T-cell (primary cell): ENCODE measurements at regions not wholly inside any gene's neighbourhood (a gene's known extent, or its start where the extent isn't known, plus 50 kb on each side); places are given as distances from the start of the nearest gene placed in this dataset.

ENCODE experiments used
- ATAC-seq, 4 experiments: fragments of 200-7000 bp in 3 of 4; fragments of 150-1000 bp in 1 of 4; cut with Tn5 transposase; replicated peaks in 1 of 4; 1 replicate in 3 of 4; 2 replicates in 1 of 4; pipeline ENCODE4 v1.10.0; 2021; ENCODE audit warnings: moderate library complexity in 3 of 4, mild to moderate bottlenecking in 2 of 4, moderate number of reproducible peaks in 1 of 4
- CTCF ChIA-PET, 2 donors: fragments of 300-600 bp; sonication (Branson Sonifier 250); formaldehyde crosslinking; loops; one replicate each; lab custom pipeline; 2022; ENCODE audit warnings: antibody characterized with exemption in 2 of 2; lab: Charles Lee
- POLR2A ChIA-PET, 2 donors: fragments of 300-600 bp; sonication (Branson Sonifier 250); formaldehyde crosslinking; loops; one replicate each; lab custom pipeline; 2022; ENCODE audit warnings: antibody characterized with exemption in 2 of 2; lab: Charles Lee
- DNase-seq, 35 experiments: peaks; one replicate each; pipeline versions ENCODE4 v3.0.0 to v3.0.0-alpha.2; 2013 to 2023
- H3K27ac ChIP-seq: one replicate; pipeline ENCODE4 v1.5.1; 2013; ENCODE audit warnings: low read length
- H3K27me3 ChIP-seq, 2 experiments: replicated peaks in 1 of 2; 1 replicate in 1 of 2; 2 replicates in 1 of 2; pipeline versions ENCODE4 v1.6.1 to v1.7.0; 2013; ENCODE audit warnings: low read length in 1 of 2, mixed read lengths in 1 of 2; ENCODE audit not compliant: control insufficient read depth in 2 of 2, insufficient read depth in 2 of 2; ENCODE audit errors: extremely low read depth in 1 of 2
- H3K36me3 ChIP-seq, 2 donors: 1 replicate in 1 of 2; 2 replicates in 1 of 2; pipeline versions ENCODE4 v1.6.1 to v1.7.0; 2013; ENCODE audit warnings: low read length in 1 of 2; ENCODE audit not compliant: control insufficient read depth in 2 of 2, insufficient read depth in 1 of 2; ENCODE audit errors: extremely low read depth in 1 of 2
- H3K4me1 ChIP-seq, 2 experiments: 1 replicate in 1 of 2; 2 replicates in 1 of 2; pipeline versions ENCODE4 v1.6.1 to v1.7.0; 2013; ENCODE audit warnings: low read length in 2 of 2, mixed read lengths in 1 of 2; ENCODE audit not compliant: insufficient read depth in 2 of 2, control insufficient read depth in 1 of 2; ENCODE audit errors: extremely low read depth in 1 of 2
- H3K4me3 ChIP-seq, 2 donors: 1 replicate in 1 of 2; 2 replicates in 1 of 2; pipeline versions ENCODE4 v1.5.1 to v1.7.0; 2013; ENCODE audit warnings: mild to moderate bottlenecking in 2 of 2, low read length in 1 of 2, moderate library complexity in 1 of 2; ENCODE audit not compliant: control insufficient read depth in 1 of 2; ENCODE audit errors: extremely low read depth in 1 of 2
- H3K9me3 ChIP-seq: 2 replicates; pipeline ENCODE4 v1.7.0; 2013
- H3K27ac Mint-ChIP-seq, 2 donors: one replicate each; pipeline ENCODE4 v1.8.0; 2020 to 2021; ENCODE audit warnings: mild to moderate bottlenecking in 2 of 2, mixed read lengths in 2 of 2
- H3K27me3 Mint-ChIP-seq, 2 donors: one replicate each; pipeline ENCODE4 v1.8.0; 2021 to 2022; ENCODE audit warnings: mixed read lengths in 2 of 2
- H3K36me3 Mint-ChIP-seq: one replicate; pipeline ENCODE4 v1.8.0; 2021; ENCODE audit warnings: mixed read lengths
- H3K4me1 Mint-ChIP-seq, 3 donors: one replicate each; pipeline ENCODE4 v1.8.0; 2020 to 2022; ENCODE audit warnings: mixed read lengths in 3 of 3, mild to moderate bottlenecking in 1 of 3
- H3K4me3 Mint-ChIP-seq, 3 donors: one replicate each; pipeline ENCODE4 v1.8.0; 2020 to 2022; ENCODE audit warnings: mild to moderate bottlenecking in 3 of 3, mixed read lengths in 3 of 3, moderate library complexity in 3 of 3
- H3K9me3 Mint-ChIP-seq, 3 donors: one replicate each; pipeline ENCODE4 v1.8.0; 2020 to 2022; ENCODE audit warnings: mixed read lengths in 3 of 3
- WGBS: methylation state at CpG from one replicate; pipeline ENCODE4 v1.1.5; 2013; ENCODE audit warnings: missing lambda C conversion rate; ENCODE audit not compliant: insufficient coverage; 5-methylcytosine and 5-hydroxymethylcytosine counted together

DNA sequence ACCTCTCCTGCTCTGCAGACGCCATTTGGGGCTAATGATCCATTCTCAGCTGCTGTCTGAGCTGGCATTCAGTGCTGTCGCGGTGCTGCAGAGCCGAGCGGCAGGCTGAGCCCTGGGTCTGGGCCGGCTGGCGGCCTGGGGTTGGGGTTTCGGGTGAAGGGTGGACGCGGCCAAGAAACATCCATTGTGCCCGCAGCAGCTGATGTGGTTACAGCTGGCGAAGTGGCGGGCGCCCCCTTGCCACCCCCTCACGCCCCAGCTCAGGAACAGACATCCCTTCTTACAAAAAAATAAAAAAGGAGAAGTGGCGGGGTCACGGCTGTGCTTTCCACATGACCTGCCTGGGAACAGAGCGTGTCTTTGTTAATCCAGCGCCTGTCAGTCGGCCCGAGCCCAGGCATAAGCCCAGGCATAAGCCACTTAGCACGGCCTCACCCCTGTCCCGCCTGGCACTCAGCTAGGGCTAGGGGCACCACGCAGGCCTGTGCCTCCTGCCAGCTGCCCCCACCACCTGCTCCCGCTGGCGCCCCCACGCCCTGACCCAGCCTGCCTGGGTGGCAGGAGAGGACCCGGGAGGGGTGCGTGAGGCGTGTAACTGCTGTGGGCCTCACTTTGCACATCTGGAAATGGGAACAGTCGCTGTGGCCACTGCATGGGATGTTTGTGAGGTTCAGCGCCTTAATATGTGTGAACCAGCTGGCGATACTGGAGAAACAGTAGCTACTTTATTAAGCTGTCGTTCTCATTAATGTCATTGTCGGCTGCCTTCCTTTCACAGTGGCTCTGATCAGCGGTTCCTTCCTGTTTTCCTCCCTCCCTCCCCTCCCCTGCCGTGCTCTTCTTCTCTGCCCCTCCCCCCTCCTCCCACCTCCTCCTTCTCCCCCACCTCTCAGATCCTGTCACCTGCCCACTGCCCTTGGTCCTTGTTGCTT lies 197.7 kb upstream of the CIBAR2 start:
- Histone ChIP-seq H3K27ac (peak overlapping the region; percentile 71), H3K4me3 (peak overlapping the region; percentile 15 to 21), H3K36me3 (no peaks in the 10 kb centered on the region), H3K27me3 (peaks cover 0 to 40% of the 10 kb centered on the region in 2 experiments), H3K9me3 (no peaks in the 10 kb centered on the region), H3K4me1 (peaks cover 48 to 72% of the 10 kb centered on the region in 2 experiments)
- WGBS, result 28% methylated on average over 24 of the region's 37 CpGs
- H3K27me3 Mint-ChIP-seq, result peaks cover 0 to 19% of the 10 kb centered on the region in 2 donors
- H3K9me3 Mint-ChIP-seq, result no peaks in the 10 kb centered on the region
- ATAC-seq (peak in 3 of 4 experiments; percentile 18 to 35 (median 33)), DNase-seq (peak in 12 of 35 experiments; percentile 3 to 52 (median 28))
- H3K4me3 Mint-ChIP-seq, result peak overlapping the region; percentile 28 to 78 (median 44)
- peaks cover 54 to 65% (median 61%) of the 10 kb centered on the region in 3 donors for H3K4me1 Mint-ChIP-seq
- ChIA-PET POLR2A (no interaction called here), CTCF (interaction anchor here in 1 of 2 donors (1.5 to 1.8 kb wide), 2 partner anchors 13 to 306 kb away, joined by 4 to 7 read pairs; no protein-coding TSS in a partner anchor)
- peak overlapping the region; percentile 83 for H3K27ac Mint-ChIP-seq
- no peaks in the 10 kb centered on the region for H3K36me3 Mint-ChIP-seq

DNA sequence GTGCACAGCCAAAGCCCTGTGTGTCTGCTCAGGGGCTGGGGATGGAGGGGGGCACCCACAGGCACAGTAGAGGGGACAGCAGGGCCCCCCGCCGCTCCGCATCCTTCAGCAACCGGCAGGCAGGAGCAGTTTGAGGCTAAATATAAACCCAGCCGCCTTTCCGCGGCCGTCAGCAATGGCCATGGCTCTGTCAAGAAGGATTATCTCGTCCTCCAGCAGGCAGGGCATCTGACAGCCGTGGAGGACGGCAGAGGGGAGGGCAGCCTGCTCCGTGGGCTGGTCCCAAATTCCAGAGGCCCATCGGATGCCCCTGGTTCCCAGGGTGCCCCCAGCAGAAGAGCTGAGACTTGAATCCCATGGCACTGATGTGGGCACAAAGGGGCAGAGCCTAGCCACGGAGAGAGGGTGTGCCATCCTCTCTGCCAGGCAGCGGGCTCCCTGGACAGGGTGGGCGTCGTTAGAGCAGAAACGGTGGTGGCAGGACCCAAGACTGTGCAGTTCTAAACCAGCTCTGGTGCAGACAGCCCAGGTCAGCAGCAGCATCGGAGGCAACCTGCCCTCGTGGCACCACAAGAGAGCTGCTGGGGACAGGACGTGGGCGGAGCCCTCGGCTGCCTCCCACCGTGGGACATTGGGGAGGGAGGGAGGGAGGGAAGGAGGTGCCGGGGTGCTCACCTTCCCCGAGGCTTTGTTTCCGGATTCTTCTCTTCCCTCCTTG lies 198.8 kb upstream of the CIBAR2 start:
- ATAC-seq (peak; percentile 68 to 70 (median 70)), DNase-seq (peak in 23 of 35 experiments; percentile 11 to 60 (median 37))
- Histone ChIP-seq H3K4me3 (peak overlapping the region; percentile 19 to 49), H3K9me3 (no peaks in the 10 kb centered on the region), H3K27ac (peak overlapping the region; percentile 44), H3K36me3 (no peaks in the 10 kb centered on the region), H3K4me1 (peaks cover 43 to 63% of the 10 kb centered on the region in 2 experiments), H3K27me3 (peaks cover 0 to 40% of the 10 kb centered on the region in 2 experiments)
- 13% methylated on average over 24 of the region's 27 CpGs for WGBS
- Mint-ChIP-seq H3K27ac (peak overlapping the region; percentile 72 to 79), H3K9me3 (no peaks in the 10 kb centered on the region), H3K4me1 (peaks cover 49 to 57% (median 54%) of the 10 kb centered on the region in 3 donors), H3K4me3 (peak overlapping the region; percentile 41 to 78 (median 55)), H3K27me3 (peaks cover 0 to 19% of the 10 kb centered on the region in 2 donors), H3K36me3 (no peaks in the 10 kb centered on the region)
- POLR2A ChIA-PET, result interaction anchor here in 1 of 2 donors (0.6 kb wide), 1 partner anchor 154 kb away, joined by 3 read pairs; no protein-coding TSS in a partner anchor
- CTCF ChIA-PET, result interaction anchor here in 1 of 2 donors (1.5 kb wide), 1 partner anchor 305 kb away, joined by 4 read pairs; no protein-coding TSS in a partner anchor

DNA sequence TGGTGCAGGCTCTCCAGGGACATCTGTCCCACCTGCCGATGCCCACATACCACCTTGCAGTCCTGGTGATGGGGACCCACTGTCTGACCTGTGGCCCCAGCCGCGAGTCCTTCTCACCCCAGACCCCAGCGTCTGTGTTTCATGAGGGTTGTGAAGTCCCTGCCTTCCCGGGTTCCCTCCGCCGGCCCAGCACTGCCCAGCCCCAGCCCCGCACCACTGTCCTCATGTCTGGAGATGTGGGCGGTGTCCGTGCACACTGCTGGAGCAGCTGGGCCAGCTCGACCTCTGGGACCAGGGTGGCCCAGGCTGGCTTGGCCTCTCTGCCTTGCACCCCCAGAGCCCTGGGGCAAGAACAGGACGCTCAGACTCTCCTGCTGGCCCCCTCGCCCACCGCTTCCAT lies 199.5 kb upstream of the CIBAR2 start:
- WGBS, result 90% methylated on average over 13 of the region's 14 CpGs
- H3K4me1 Mint-ChIP-seq, result peaks cover 44 to 55% (median 48%) of the 10 kb centered on the region in 3 donors
- H3K4me3 ChIP-seq, result peak overlapping the region in 1 of 2 donors; percentile 19
- no peaks in the 10 kb centered on the region for H3K9me3 Mint-ChIP-seq
- peaks cover 0 to 42% of the 10 kb centered on the region in 2 experiments for H3K27me3 ChIP-seq
- peaks cover 0 to 19% of the 10 kb centered on the region in 2 donors for H3K27me3 Mint-ChIP-seq
- H3K36me3 Mint-ChIP-seq, result no peaks in the 10 kb centered on the region
- H3K27ac ChIP-seq, result peak overlapping the region; percentile 44
- ChIA-PET CTCF (no interaction called here), POLR2A (no interaction called here)
- DNase-seq (no peak), ATAC-seq (no peak)
- no peaks in the 10 kb centered on the region for H3K9me3 ChIP-seq
- peak overlapping the region in 2 of 3 donors; percentile 41 to 78 for H3K4me3 Mint-ChIP-seq
- H3K4me1 ChIP-seq, result peaks cover 38 to 61% of the 10 kb centered on the region in 2 experiments
- peak overlapping the region in 1 of 2 donors; percentile 79 for H3K27ac Mint-ChIP-seq
- H3K36me3 ChIP-seq, result no peaks in the 10 kb centered on the region

DNA sequence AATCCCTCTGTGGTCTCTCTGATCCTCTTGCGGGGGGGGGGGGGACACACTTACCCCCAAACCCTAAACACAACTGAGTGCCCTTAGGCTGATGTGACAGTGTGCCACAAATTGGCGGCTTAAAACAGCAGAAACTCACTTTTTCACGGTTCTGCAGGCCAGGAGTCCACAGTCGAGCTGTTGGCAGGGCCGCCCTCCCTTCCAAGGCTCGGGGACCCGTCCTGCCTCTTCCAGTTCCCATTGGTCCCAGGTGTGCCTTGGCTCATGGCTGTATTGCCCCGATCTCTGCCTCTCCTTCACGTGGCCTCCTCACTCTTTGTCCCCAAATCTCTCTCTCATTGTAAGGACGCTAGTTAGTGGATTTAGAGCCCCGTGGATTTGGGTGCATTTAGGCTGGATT lies 199.9 kb upstream of the CIBAR2 start:
- Histone ChIP-seq H3K4me3 (no peak overlapping the region), H3K27me3 (peaks cover 0 to 40% of the 10 kb centered on the region in 2 experiments), H3K9me3 (no peaks in the 10 kb centered on the region), H3K4me1 (peaks cover 38 to 57% of the 10 kb centered on the region in 2 experiments), H3K36me3 (no peaks in the 10 kb centered on the region), H3K27ac (no peak overlapping the region)
- Mint-ChIP-seq H3K27me3 (peaks cover 0 to 18% of the 10 kb centered on the region in 2 donors), H3K4me1 (peaks cover 42 to 52% (median 46%) of the 10 kb centered on the region in 3 donors), H3K4me3 (peak overlapping the region in 1 of 3 donors; percentile 78), H3K36me3 (no peaks in the 10 kb centered on the region), H3K9me3 (no peaks in the 10 kb centered on the region), H3K27ac (peak overlapping the region; percentile 57 to 73)
- 71% methylated on average over 7 of the region's 11 CpGs for WGBS
- ATAC-seq (no peak), DNase-seq (no peak)
- CTCF ChIA-PET, result no interaction called here
- POLR2A ChIA-PET, result no interaction called here

DNA sequence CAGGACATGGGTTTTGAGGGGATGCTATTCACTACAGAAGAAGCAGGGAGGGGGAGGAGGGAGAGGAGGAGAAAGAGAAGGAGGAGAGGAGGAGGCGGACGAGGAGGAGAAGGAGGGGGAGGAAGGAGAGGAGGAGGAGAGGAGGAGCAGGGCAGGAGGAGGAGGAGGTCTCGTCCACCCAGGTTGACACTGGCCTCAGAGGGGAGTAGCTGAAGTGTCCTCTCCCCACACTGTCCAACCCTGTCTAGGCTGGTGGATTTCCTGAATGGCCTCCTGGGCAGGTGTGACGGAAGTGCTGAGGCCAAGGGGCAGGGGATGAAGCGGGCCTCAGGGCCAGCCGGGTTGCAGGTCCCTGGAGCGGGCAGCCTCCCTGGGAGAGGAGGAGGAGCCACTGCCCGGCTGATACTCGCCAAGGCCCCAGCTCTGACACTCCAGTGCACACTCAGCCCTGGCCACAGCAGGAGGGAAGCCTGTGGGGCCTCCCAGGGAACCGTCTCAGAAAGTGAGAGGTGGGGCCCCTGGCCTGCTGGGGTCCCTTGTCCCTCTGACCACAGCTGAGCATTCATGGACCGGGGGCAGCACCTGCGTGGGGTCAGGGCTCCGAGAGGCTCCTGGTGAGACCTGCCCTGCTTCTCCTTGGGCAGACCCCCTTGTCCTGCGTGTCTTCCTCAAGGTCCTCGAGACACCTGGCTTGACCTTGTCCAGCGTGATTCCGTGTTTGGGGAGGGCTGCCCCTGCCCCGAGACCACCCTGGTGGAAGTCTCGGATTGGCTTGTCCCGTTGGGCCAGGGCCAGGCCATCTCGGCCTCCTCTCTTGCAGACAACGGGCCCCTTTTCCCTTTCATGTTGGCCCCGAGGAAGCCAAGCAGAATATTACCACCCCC lies 200.6 kb upstream of the CIBAR2 start:
- no peaks in the 10 kb centered on the region for H3K36me3 Mint-ChIP-seq
- POLR2A ChIA-PET, result no interaction called here

More for the DNA sequence above, 200.6 kb upstream of the CIBAR2 start:
- Histone ChIP-seq H3K27ac (no peak overlapping the region), H3K9me3 (no peaks in the 10 kb centered on the region), H3K4me1 (peaks cover 33 to 49% of the 10 kb centered on the region in 2 experiments), H3K36me3 (no peaks in the 10 kb centered on the region), H3K27me3 (peaks cover 0 to 35% of the 10 kb centered on the region in 2 experiments), H3K4me3 (no peak overlapping the region)
- DNase-seq (no peak), ATAC-seq (no peak)
- Mint-ChIP-seq H3K27ac (peak overlapping the region in 1 of 2 donors; percentile 57), H3K27me3 (peaks cover 0 to 12% of the 10 kb centered on the region in 2 donors), H3K4me1 (peaks cover 35 to 45% (median 39%) of the 10 kb centered on the region in 3 donors), H3K4me3 (peak overlapping the region in 1 of 3 donors; percentile 78), H3K9me3 (no peaks in the 10 kb centered on the region)
- WGBS, result 75% methylated on average over 15 of the region's 23 CpGs
- CTCF ChIA-PET, result no interaction called here
